HL-60 (cell line): ENCODE measurements at regions not wholly inside any gene's neighbourhood (a gene's known extent, or its start where the extent isn't known, plus 50 kb on each side); places are given as distances from the start of the nearest gene placed in this dataset.

ENCODE experiments used
- DNase-seq, 2 experiments: peaks; one replicate each; pipeline ENCODE4 v3.0.0-alpha.2; 2010 to 2020; ENCODE audit warnings: low read depth in 1 of 2, low spot score in 1 of 2
- H3K27ac ChIP-seq: fragments of 250-450 bp; sonication (Bioruptor Pico); replicated peaks from 2 replicates; pipeline ENCODE4 v1.5.1; 2020; ENCODE audit warnings: mild to moderate bottlenecking, moderate library complexity
- H3K27me3 ChIP-seq: fragments of 250-450 bp; sonication (Bioruptor Pico); 2 replicates; pipeline ENCODE4 v1.5.1; 2021; ENCODE audit warnings: mild to moderate bottlenecking, moderate library complexity; ENCODE audit not compliant: insufficient read depth, poor library complexity, severe bottlenecking
- H3K4me3 ChIP-seq: replicated peaks from 2 replicates; pipeline ENCODE4 v1.5.1; 2011; ENCODE audit warnings: mild to moderate bottlenecking, control low read depth, low read length; ENCODE audit not compliant: insufficient read depth
- CTCF ChIP-seq: IDR thresholded peaks from one replicate; pipeline ENCODE4 v1.5.1; 2011; ENCODE audit warnings: low read length, control low read depth, inconsistent platforms; ENCODE audit not compliant: insufficient read depth
- GABPA ChIP-seq: IDR thresholded peaks from 2 replicates; pipeline ENCODE4 v1.6.1; 2012; ENCODE audit warnings: low read depth
- POLR2AphosphoS5 ChIP-seq: IDR thresholded peaks from 2 replicates; pipeline ENCODE4 v1.6.1; 2012; ENCODE audit warnings: low read depth
- REST ChIP-seq: IDR thresholded peaks from 2 replicates; pipeline ENCODE4 v1.6.1; 2012; ENCODE audit warnings: low read depth; ENCODE audit not compliant: insufficient replicate concordance
- SPI1 ChIP-seq: IDR thresholded peaks from 2 replicates; pipeline ENCODE4 v1.6.1; 2012; ENCODE audit warnings: low read depth, mild to moderate bottlenecking, borderline replicate concordance

GRCh38 chr15:69548395-69549180 lies 96.0 kb downstream of the RPLP1 start:
- no peak for DNase-seq
- no peak overlapping the region for H3K4me3 ChIP-seq
- TF ChIP-seq CTCF, result no peak
- TF ChIP-seq POLR2AphosphoS5, result no peak
- no peak for TF ChIP-seq SPI1
- no peak for TF ChIP-seq GABPA
- TF ChIP-seq REST, result no peak

GRCh38 chr15:69551391-69552056 lies 98.9 kb downstream of the RPLP1 start:
- Histone ChIP-seq H3K27ac (no peak overlapping the region), H3K4me3 (no peak overlapping the region), H3K27me3 (no peaks in the 10 kb centered on the region)
- TF ChIP-seq REST (no peak), GABPA (no peak), CTCF (no peak), POLR2AphosphoS5 (no peak), SPI1 (no peak)
- DNase-seq, result no peak

More at GRCh38 chr15:69548395-69549180, 96.0 kb downstream of the RPLP1 start:
- no peaks in the 10 kb centered on the region for H3K27me3 ChIP-seq
- no peak overlapping the region for H3K27ac ChIP-seq

- DNase-seq, result no peak
- no peak overlapping the region for H3K4me3 ChIP-seq
- H3K27ac ChIP-seq, result no peak overlapping the region
- TF ChIP-seq POLR2AphosphoS5 (no peak), REST (no peak), GABPA (no peak), SPI1 (no peak), CTCF (no peak)
- no peaks in the 10 kb centered on the region for H3K27me3 ChIP-seq
These were observed 99.6 kb downstream of the RPLP1 start for GRCh38 chr15:69552057-69552815.
